ENCODE measurements at regions not wholly inside any gene's neighbourhood (a gene's known extent, or its start where the extent isn't known, plus 50 kb on each side); places are given as distances from the start of the nearest gene placed in this dataset.

DNA sequence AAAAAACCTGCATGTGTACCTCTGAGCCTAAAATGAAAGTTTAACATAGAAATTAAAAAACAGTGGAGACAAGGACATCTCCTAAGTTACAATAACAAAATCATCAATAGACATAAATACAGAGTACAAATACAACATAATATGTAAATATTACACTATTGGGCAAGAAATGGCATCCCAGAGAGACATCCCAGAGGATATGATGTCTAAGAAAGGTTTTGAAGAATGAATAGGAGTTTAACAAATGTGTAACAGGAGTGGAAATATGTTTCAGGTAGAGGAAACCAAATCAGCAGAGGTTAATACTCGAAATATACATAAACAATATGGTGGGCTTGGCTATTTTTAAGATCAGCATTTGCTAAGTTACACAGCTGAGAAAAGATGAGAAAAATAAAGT lies 447.7 kb upstream of the MAF start:
- no peak for DNase-seq
- Histone ChIP-seq H3K27me3 (no peaks in the 10 kb centered on the region), H3K4me1 (no peaks in the 10 kb centered on the region), H3K36me3 (no peaks in the 10 kb centered on the region), H3K27ac (no peak overlapping the region), H3K4me3 (no peak overlapping the region), H3K9me3 (no peaks in the 10 kb centered on the region)
- no peak for TF ChIP-seq CTCF (IDR thresholded peaks at IDR 0.05)
- intact Hi-C loops (cut with DNase I): no loop called here
- no peak for ATAC-seq

DNA sequence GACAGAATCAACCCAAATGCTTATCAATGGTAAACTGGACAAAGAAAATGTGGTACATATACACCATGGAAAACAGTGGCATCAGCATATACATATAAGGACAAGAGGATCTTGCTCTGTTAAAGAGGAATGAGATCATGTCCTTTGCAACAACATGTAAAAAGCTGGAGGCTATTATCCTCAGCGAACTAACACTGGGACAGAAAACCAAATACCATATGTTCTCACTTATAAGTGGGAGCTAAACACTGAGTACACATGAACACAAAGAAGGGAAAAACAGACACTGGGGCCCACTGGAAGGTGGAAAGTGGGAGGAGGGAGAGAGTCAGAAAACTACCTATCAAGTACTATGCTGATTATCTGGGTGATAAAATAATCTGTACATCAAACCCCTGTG lies 447.3 kb upstream of the MAF start:
- no peaks in the 10 kb centered on the region for H3K36me3 ChIP-seq
- ATAC-seq (no peak), DNase-seq (no peak)
- TF ChIP-seq CTCF (IDR thresholded peaks at IDR 0.05): no peak
- H3K9me3 ChIP-seq: no peaks in the 10 kb centered on the region
- intact Hi-C loops (cut with DNase I): no loop called here
- peaks cover 3% of the 10 kb centered on the region for H3K27me3 ChIP-seq
- no peak overlapping the region for H3K4me3 ChIP-seq
- no peaks in the 10 kb centered on the region for H3K4me1 ChIP-seq
- no peak overlapping the region for H3K27ac ChIP-seq

- Histone ChIP-seq H3K27me3 (peaks cover 4% of the 10 kb centered on the region), H3K27ac (no peak overlapping the region), H3K9me3 (no peaks in the 10 kb centered on the region), H3K4me3 (no peak overlapping the region), H3K36me3 (no peaks in the 10 kb centered on the region), H3K4me1 (no peaks in the 10 kb centered on the region)
- intact Hi-C loops (cut with DNase I): no loop called here
- DNase-seq: no peak
- TF ChIP-seq CTCF (IDR thresholded peaks at IDR 0.05): no peak
- no peak for ATAC-seq
Observed at GRCh38 chr16:80046848-80047247, 446.3 kb upstream of the MAF start.

DNA sequence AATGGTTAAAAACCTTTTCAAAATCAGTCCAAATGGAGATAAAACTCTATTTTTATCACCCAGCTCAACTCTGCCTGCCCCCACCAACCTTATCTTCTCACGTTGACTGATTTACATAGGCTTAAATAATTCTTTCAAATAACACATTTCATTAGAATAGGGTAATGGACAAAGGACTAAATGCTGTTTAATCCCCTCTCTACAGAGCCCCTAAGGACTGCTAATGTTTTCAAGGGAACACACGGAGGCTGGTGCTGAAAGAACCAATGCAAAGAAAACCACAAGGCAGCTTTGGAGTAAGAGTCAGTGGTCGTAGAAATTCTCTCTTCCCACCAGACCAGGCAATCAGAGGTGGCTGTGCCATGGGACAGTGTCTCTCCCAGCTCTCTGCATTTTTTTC lies 445.7 kb upstream of the MAF start:
- no peaks in the 10 kb centered on the region for H3K4me1 ChIP-seq
- ATAC-seq (no peak), DNase-seq (no peak)
- no peaks in the 10 kb centered on the region for H3K36me3 ChIP-seq
- no peak overlapping the region for H3K4me3 ChIP-seq
- no peak overlapping the region for H3K27ac ChIP-seq
- intact Hi-C loops (cut with DNase I): no loop called here
- no peak for TF ChIP-seq CTCF (IDR thresholded peaks at IDR 0.05)
- peaks cover 4% of the 10 kb centered on the region for H3K27me3 ChIP-seq
- H3K9me3 ChIP-seq: no peaks in the 10 kb centered on the region

DNA sequence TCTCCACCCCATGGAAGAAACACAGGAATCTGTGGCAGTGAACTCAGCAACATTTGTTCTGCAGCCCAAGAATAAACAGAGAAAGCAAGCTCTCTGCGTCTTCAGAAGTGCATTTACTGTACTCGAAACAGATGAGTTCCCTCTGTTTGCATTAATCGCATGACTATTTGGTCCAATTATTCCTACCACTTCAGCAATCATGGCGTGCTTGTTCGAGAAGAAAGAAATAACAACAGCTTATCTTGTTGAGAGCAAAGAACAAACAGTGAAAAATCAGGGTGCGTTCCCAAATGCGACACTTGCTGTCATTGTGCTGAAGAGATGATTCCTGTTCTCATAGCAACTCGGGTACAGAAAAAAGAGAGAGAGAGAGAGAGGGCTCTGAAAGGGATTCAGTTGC lies 445.3 kb upstream of the MAF start:
- intact Hi-C loops (cut with DNase I): no loop called here
- Histone ChIP-seq H3K9me3 (no peaks in the 10 kb centered on the region), H3K4me1 (no peaks in the 10 kb centered on the region), H3K27ac (no peak overlapping the region), H3K36me3 (no peaks in the 10 kb centered on the region), H3K27me3 (peaks cover 4% of the 10 kb centered on the region), H3K4me3 (no peak overlapping the region)
- ATAC-seq: no peak
- DNase-seq: no peak
- TF ChIP-seq CTCF (IDR thresholded peaks at IDR 0.05): no peak

- no peaks in the 10 kb centered on the region for H3K9me3 ChIP-seq
- no peak for ATAC-seq
Observed at GRCh38 chr16:80041410-80041809, 440.9 kb upstream of the MAF start.

More at GRCh38 chr16:80041410-80041809, 440.9 kb upstream of the MAF start:
- Histone ChIP-seq H3K27me3 (peaks cover 4% of the 10 kb centered on the region), H3K4me1 (no peaks in the 10 kb centered on the region), H3K27ac (no peak overlapping the region), H3K4me3 (no peak overlapping the region), H3K36me3 (no peaks in the 10 kb centered on the region)
- no peak for TF ChIP-seq CTCF (IDR thresholded peaks at IDR 0.05)
- intact Hi-C loops (cut with DNase I): no loop called here
- no peak for DNase-seq

All from upper lobe of right lung (tissue), 1 donor.